HL-60 (cell line): ENCODE measurements at regions not wholly inside any gene's neighbourhood (a gene's known extent, or its start where the extent isn't known, plus 50 kb on each side); places are given as distances from the start of the nearest gene placed in this dataset.

ENCODE experiments used
- CTCF ChIP-seq: IDR thresholded peaks from one replicate; pipeline ENCODE4 v1.5.1; 2011; ENCODE audit warnings: low read length, control low read depth, inconsistent platforms; ENCODE audit not compliant: insufficient read depth
- GABPA ChIP-seq: IDR thresholded peaks from 2 replicates; pipeline ENCODE4 v1.6.1; 2012; ENCODE audit warnings: low read depth
- POLR2AphosphoS5 ChIP-seq: IDR thresholded peaks from 2 replicates; pipeline ENCODE4 v1.6.1; 2012; ENCODE audit warnings: low read depth
- REST ChIP-seq: IDR thresholded peaks from 2 replicates; pipeline ENCODE4 v1.6.1; 2012; ENCODE audit warnings: low read depth; ENCODE audit not compliant: insufficient replicate concordance
- SPI1 ChIP-seq: IDR thresholded peaks from 2 replicates; pipeline ENCODE4 v1.6.1; 2012; ENCODE audit warnings: low read depth, mild to moderate bottlenecking, borderline replicate concordance

- no peak for TF ChIP-seq CTCF
- no peak for TF ChIP-seq REST
- no peak for TF ChIP-seq POLR2AphosphoS5
- no peak for TF ChIP-seq SPI1
- TF ChIP-seq GABPA: no peak
Measured at GRCh38 chr3:117434661-117435412, 725.3 kb downstream of the TUSC7 start.
